ENCODE measurements at regions not wholly inside any gene's neighbourhood (a gene's known extent, or its start where the extent isn't known, plus 50 kb on each side); places are given as distances from the start of the nearest gene placed in this dataset.

- H3K36me3 Mint-ChIP-seq: no peaks in the 10 kb centered on the region
- POLR2A ChIA-PET: no interaction called here
- no peak for ATAC-seq (ENCODE audit: low read depth)
- H3K27ac Mint-ChIP-seq: no peak overlapping the region
- peaks cover 2% of the 10 kb centered on the region for H3K9me3 Mint-ChIP-seq
- H3K27me3 Mint-ChIP-seq: no peaks in the 10 kb centered on the region
- no peak overlapping the region for H3K4me3 Mint-ChIP-seq
- no peaks in the 10 kb centered on the region for H3K4me1 Mint-ChIP-seq
- no peak for DNase-seq
These were observed 55.1 kb upstream of the SLC25A26 start for GRCh38 chr3:66165660-66166059.

GRCh38 chr3:66164155-66164554 is 56.6 kb upstream of the SLC25A26 start:
- Mint-ChIP-seq H3K4me1 (no peaks in the 10 kb centered on the region), H3K9me3 (peaks cover 2% of the 10 kb centered on the region), H3K27me3 (no peaks in the 10 kb centered on the region), H3K36me3 (no peaks in the 10 kb centered on the region), H3K27ac (no peak overlapping the region), H3K4me3 (no peak overlapping the region)
- no peak for ATAC-seq (ENCODE audit: low read depth)
- DNase-seq: no peak
- POLR2A ChIA-PET: no interaction called here

- DNase-seq (no peak), ATAC-seq (ENCODE audit: low read depth) (no peak)
- Mint-ChIP-seq H3K27me3 (no peaks in the 10 kb centered on the region), H3K27ac (no peak overlapping the region), H3K9me3 (peaks cover 2% of the 10 kb centered on the region), H3K4me3 (no peak overlapping the region), H3K4me1 (no peaks in the 10 kb centered on the region), H3K36me3 (no peaks in the 10 kb centered on the region)
- POLR2A ChIA-PET: no interaction called here
These were observed 57.6 kb upstream of the SLC25A26 start for GRCh38 chr3:66163222-66163621.

GRCh38 chr3:66162766-66163165 is 58.0 kb upstream of the SLC25A26 start:
- no peak for DNase-seq
- POLR2A ChIA-PET: no interaction called here

GRCh38 chr3:66158933-66159683 is 61.7 kb upstream of the SLC25A26 start:
- H3K4me1 Mint-ChIP-seq: no peaks in the 10 kb centered on the region
- no peaks in the 10 kb centered on the region for H3K27me3 Mint-ChIP-seq
- no peaks in the 10 kb centered on the region for H3K36me3 Mint-ChIP-seq
- DNase-seq (no peak), ATAC-seq (ENCODE audit: low read depth) (no peak)
- POLR2A ChIA-PET: no interaction called here
- H3K27ac Mint-ChIP-seq: no peak overlapping the region
- H3K4me3 Mint-ChIP-seq: no peak overlapping the region
- no peaks in the 10 kb centered on the region for H3K9me3 Mint-ChIP-seq

More at GRCh38 chr3:66162766-66163165, 58.0 kb upstream of the SLC25A26 start:
- Mint-ChIP-seq H3K36me3 (no peaks in the 10 kb centered on the region), H3K4me3 (no peak overlapping the region), H3K9me3 (peaks cover 2% of the 10 kb centered on the region), H3K27me3 (no peaks in the 10 kb centered on the region), H3K4me1 (no peaks in the 10 kb centered on the region), H3K27ac (no peak overlapping the region)
- no peak for ATAC-seq (ENCODE audit: low read depth)

GRCh38 chr3:66154444-66154861 is 66.3 kb upstream of the SLC25A26 start:
- Mint-ChIP-seq H3K27me3 (no peaks in the 10 kb centered on the region), H3K4me1 (no peaks in the 10 kb centered on the region), H3K4me3 (no peak overlapping the region), H3K36me3 (no peaks in the 10 kb centered on the region), H3K9me3 (no peaks in the 10 kb centered on the region), H3K27ac (no peak overlapping the region)
- DNase-seq (no peak), ATAC-seq (ENCODE audit: low read depth) (no peak)
- POLR2A ChIA-PET: no interaction called here

- Mint-ChIP-seq H3K27me3 (peaks cover 2% of the 10 kb centered on the region), H3K9me3 (no peaks in the 10 kb centered on the region), H3K4me3 (no peak overlapping the region), H3K27ac (no peak overlapping the region), H3K4me1 (no peaks in the 10 kb centered on the region), H3K36me3 (no peaks in the 10 kb centered on the region)
- DNase-seq: no peak
- POLR2A ChIA-PET: no interaction called here
- ATAC-seq (ENCODE audit: low read depth): no peak
These were observed 67.0 kb upstream of the SLC25A26 start for GRCh38 chr3:66153481-66154443.

- POLR2A ChIA-PET: no interaction called here
- Mint-ChIP-seq H3K27ac (no peak overlapping the region), H3K27me3 (peaks cover 2% of the 10 kb centered on the region), H3K4me3 (no peak overlapping the region), H3K36me3 (no peaks in the 10 kb centered on the region), H3K9me3 (no peaks in the 10 kb centered on the region), H3K4me1 (no peaks in the 10 kb centered on the region)
- no peak for ATAC-seq (ENCODE audit: low read depth)
- no peak for DNase-seq
These were observed 68.5 kb upstream of the SLC25A26 start for GRCh38 chr3:66152336-66152735.

GRCh38 chr3:66150977-66151376 is 69.8 kb upstream of the SLC25A26 start:
- DNase-seq (no peak), ATAC-seq (ENCODE audit: low read depth) (no peak)
- no peaks in the 10 kb centered on the region for H3K4me1 Mint-ChIP-seq
- peaks cover 2% of the 10 kb centered on the region for H3K27me3 Mint-ChIP-seq
- H3K36me3 Mint-ChIP-seq: no peaks in the 10 kb centered on the region
- H3K9me3 Mint-ChIP-seq: no peaks in the 10 kb centered on the region
- no peak overlapping the region for H3K4me3 Mint-ChIP-seq
- no peak overlapping the region for H3K27ac Mint-ChIP-seq
- POLR2A ChIA-PET: no interaction called here

GRCh38 chr3:66149269-66149668 is 71.5 kb upstream of the SLC25A26 start:
- Mint-ChIP-seq H3K9me3 (no peaks in the 10 kb centered on the region), H3K27ac (no peak overlapping the region), H3K4me1 (no peaks in the 10 kb centered on the region), H3K4me3 (no peak overlapping the region), H3K36me3 (no peaks in the 10 kb centered on the region), H3K27me3 (peaks cover 2% of the 10 kb centered on the region)
- POLR2A ChIA-PET: no interaction called here
- no peak for DNase-seq
- no peak for ATAC-seq (ENCODE audit: low read depth)

- no peaks in the 10 kb centered on the region for H3K9me3 Mint-ChIP-seq
- DNase-seq (no peak), ATAC-seq (ENCODE audit: low read depth) (no peak)
- no peak overlapping the region for H3K27ac Mint-ChIP-seq
- H3K4me3 Mint-ChIP-seq: no peak overlapping the region
- no peaks in the 10 kb centered on the region for H3K4me1 Mint-ChIP-seq
- peaks cover 8% of the 10 kb centered on the region for H3K27me3 Mint-ChIP-seq
- no peaks in the 10 kb centered on the region for H3K36me3 Mint-ChIP-seq
- POLR2A ChIA-PET: no interaction called here
These were observed 75.4 kb upstream of the SLC25A26 start for GRCh38 chr3:66145408-66145733.

GRCh38 chr3:66144568-66145407 is 76.0 kb upstream of the SLC25A26 start:
- POLR2A ChIA-PET: no interaction called here
- Mint-ChIP-seq H3K27me3 (peaks cover 8% of the 10 kb centered on the region), H3K27ac (no peak overlapping the region), H3K4me3 (no peak overlapping the region), H3K9me3 (no peaks in the 10 kb centered on the region), H3K4me1 (no peaks in the 10 kb centered on the region), H3K36me3 (no peaks in the 10 kb centered on the region)
- DNase-seq: no peak
- no peak for ATAC-seq (ENCODE audit: low read depth)

GRCh38 chr3:66142079-66142478 is 78.7 kb upstream of the SLC25A26 start:
- H3K27me3 Mint-ChIP-seq: peaks cover 7% of the 10 kb centered on the region
- no peaks in the 10 kb centered on the region for H3K36me3 Mint-ChIP-seq
- H3K9me3 Mint-ChIP-seq: no peaks in the 10 kb centered on the region
- H3K4me1 Mint-ChIP-seq: no peaks in the 10 kb centered on the region
- H3K27ac Mint-ChIP-seq: no peak overlapping the region
- H3K4me3 Mint-ChIP-seq: no peak overlapping the region
- ATAC-seq (ENCODE audit: low read depth): no peak
- DNase-seq: no peak
- POLR2A ChIA-PET: no interaction called here

Data from activated naive CD8-positive, alpha-beta T cell treated with anti-CD3 and anti-CD28 coated beads, Interleukin-2, amount 10 ng/mL, durations not matched to agents 7 days and 5 days (primary cell).